ENCODE measurements at regions not wholly inside any gene's neighbourhood (a gene's known extent, or its start where the extent isn't known, plus 50 kb on each side); places are given as distances from the start of the nearest gene placed in this dataset.

DNA sequence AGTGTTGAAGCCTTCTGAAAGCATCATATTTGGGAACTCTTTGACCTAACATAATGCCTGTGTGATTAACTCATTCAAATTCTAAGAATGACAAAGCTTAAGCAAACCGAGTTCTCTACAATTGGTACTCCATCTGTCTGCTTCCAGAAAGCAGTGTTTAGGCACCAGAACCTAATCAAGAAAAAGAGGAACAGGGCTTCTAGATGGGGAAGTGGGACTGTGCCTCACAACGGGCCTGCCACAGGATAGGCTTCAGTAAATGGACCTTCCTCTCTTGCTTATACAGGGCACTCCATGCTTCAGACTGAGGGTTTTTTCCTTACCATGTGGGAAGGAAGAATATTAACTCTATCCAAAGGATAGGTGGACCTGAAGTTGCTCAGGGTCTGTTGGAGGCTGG is 808.1 kb downstream of the XPNPEP1 start:
- H3K27ac Mint-ChIP-seq (ENCODE audit: low read depth, unreplicated experiment) = no peak overlapping the region
- no peaks in the 10 kb centered on the region for H3K36me3 Mint-ChIP-seq (ENCODE audit: insufficient read depth, unreplicated experiment)
- TF ChIP-seq CTCF (IDR thresholded peaks at IDR 0.05; ENCODE audit: unreplicated experiment) = no peak
- no peaks in the 10 kb centered on the region for H3K4me1 Mint-ChIP-seq (ENCODE audit: insufficient read depth, unreplicated experiment)
- ChIA-PET POLR2A (interaction anchor here (1.0 kb wide), 1 partner anchor 15 kb away, joined by 3 read pairs; no protein-coding TSS in a partner anchor), CTCF (interaction anchor here (0.7 kb wide), 1 partner anchor 10 kb away, joined by 3 read pairs; no protein-coding TSS in a partner anchor)
- no peak for DNase-seq (ENCODE audit: unreplicated experiment)
- no peaks in the 10 kb centered on the region for H3K27me3 Mint-ChIP-seq (ENCODE audit: insufficient read depth, unreplicated experiment)
- intact Hi-C loops (cut with micrococcal nuclease) = no loop called here
- peaks cover 16% of the 10 kb centered on the region for H3K9me3 Mint-ChIP-seq (ENCODE audit: unreplicated experiment)
- H3K4me3 Mint-ChIP-seq (ENCODE audit: unreplicated experiment) = no peak overlapping the region
- no TSS peak for BruUV-seq (replicated peaks)

GRCh38 chr10:109114579-109114978 is 808.7 kb downstream of the XPNPEP1 start:
- CTCF ChIA-PET = interaction anchor here (0.7 kb wide), 1 partner anchor 9 kb away, joined by 3 read pairs; no protein-coding TSS in a partner anchor
- no peaks in the 10 kb centered on the region for H3K36me3 Mint-ChIP-seq (ENCODE audit: insufficient read depth, unreplicated experiment)
- H3K9me3 Mint-ChIP-seq (ENCODE audit: unreplicated experiment) = peaks cover 16% of the 10 kb centered on the region
- no peak overlapping the region for H3K27ac Mint-ChIP-seq (ENCODE audit: low read depth, unreplicated experiment)
- no peak for TF ChIP-seq CTCF (IDR thresholded peaks at IDR 0.05; ENCODE audit: unreplicated experiment)
- no peaks in the 10 kb centered on the region for H3K27me3 Mint-ChIP-seq (ENCODE audit: insufficient read depth, unreplicated experiment)
- no peak overlapping the region for H3K4me3 Mint-ChIP-seq (ENCODE audit: unreplicated experiment)
- H3K4me1 Mint-ChIP-seq (ENCODE audit: insufficient read depth, unreplicated experiment) = no peaks in the 10 kb centered on the region
- DNase-seq (ENCODE audit: unreplicated experiment) = no peak
- POLR2A ChIA-PET = interaction anchor here (1.0 kb wide), 1 partner anchor 14 kb away, joined by 3 read pairs; no protein-coding TSS in a partner anchor
- intact Hi-C loops (cut with micrococcal nuclease) = no loop called here
- BruUV-seq (replicated peaks) = no TSS peak

- Mint-ChIP-seq H3K36me3 (ENCODE audit: insufficient read depth, unreplicated experiment) (no peaks in the 10 kb centered on the region), H3K4me1 (ENCODE audit: insufficient read depth, unreplicated experiment) (no peaks in the 10 kb centered on the region), H3K4me3 (ENCODE audit: unreplicated experiment) (no peak overlapping the region), H3K27ac (ENCODE audit: low read depth, unreplicated experiment) (no peak overlapping the region), H3K27me3 (ENCODE audit: insufficient read depth, unreplicated experiment) (no peaks in the 10 kb centered on the region), H3K9me3 (ENCODE audit: unreplicated experiment) (no peaks in the 10 kb centered on the region)
- no peak for TF ChIP-seq CTCF (IDR thresholded peaks at IDR 0.05; ENCODE audit: unreplicated experiment)
- intact Hi-C loops (cut with micrococcal nuclease) = no loop called here
- DNase-seq (ENCODE audit: unreplicated experiment) = no peak
- POLR2A ChIA-PET = interaction anchor here (0.7 kb wide), 1 partner anchor 422 kb away, joined by 3 read pairs; no protein-coding TSS in a partner anchor
- BruUV-seq (replicated peaks) = no TSS peak
- CTCF ChIA-PET = interaction anchor here (0.6 kb wide), 1 partner anchor 1267 kb away, joined by 4 read pairs; no protein-coding TSS in a partner anchor
These were observed 816.7 kb downstream of the XPNPEP1 start for GRCh38 chr10:109106604-109107003.

DNA sequence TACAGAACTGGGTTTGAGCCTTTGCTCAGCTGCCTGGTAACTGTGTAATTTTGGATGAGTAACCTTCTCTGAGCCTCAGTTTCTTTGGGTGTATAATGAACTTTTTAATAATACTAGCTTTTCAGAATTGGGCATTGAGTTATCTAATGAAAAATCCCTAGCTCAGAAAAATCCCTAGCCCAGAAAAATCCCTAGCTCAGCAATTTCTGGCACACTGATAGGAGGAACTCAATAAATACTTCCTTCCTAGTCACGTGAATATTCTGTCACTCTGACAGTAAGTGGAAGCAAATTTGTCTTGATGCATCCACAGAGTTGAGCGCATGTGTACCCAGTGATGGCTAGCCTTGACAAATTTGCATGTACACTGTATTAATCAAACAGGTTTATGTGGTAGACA is 817.6 kb downstream of the XPNPEP1 start:
- no peak for TF ChIP-seq CTCF (IDR thresholded peaks at IDR 0.05; ENCODE audit: unreplicated experiment)
- no peak for DNase-seq (ENCODE audit: unreplicated experiment)
- no TSS peak for BruUV-seq (replicated peaks)
- POLR2A ChIA-PET = no interaction called here
- CTCF ChIA-PET = interaction anchor here (1.0 kb wide), 1 partner anchor 9 kb away, joined by 3 read pairs; no protein-coding TSS in a partner anchor
- Mint-ChIP-seq H3K36me3 (ENCODE audit: insufficient read depth, unreplicated experiment) (no peaks in the 10 kb centered on the region), H3K27me3 (ENCODE audit: insufficient read depth, unreplicated experiment) (no peaks in the 10 kb centered on the region), H3K4me3 (ENCODE audit: unreplicated experiment) (no peak overlapping the region), H3K9me3 (ENCODE audit: unreplicated experiment) (no peaks in the 10 kb centered on the region), H3K27ac (ENCODE audit: low read depth, unreplicated experiment) (no peak overlapping the region), H3K4me1 (ENCODE audit: insufficient read depth, unreplicated experiment) (no peaks in the 10 kb centered on the region)
- intact Hi-C loops (cut with micrococcal nuclease) = no loop called here

Measured in MCF 10A (cell line).